HG02798 (cell line): ENCODE measurements at regions not wholly inside any gene's neighbourhood (a gene's known extent, or its start where the extent isn't known, plus 50 kb on each side); places are given as distances from the start of the nearest gene placed in this dataset.

Source experiments
- ATAC-seq: cut with Tn5 transposase; IDR thresholded peaks from one replicate; pipeline ENCODE4 v1.9.1; 2021; ENCODE audit warnings: mild to moderate bottlenecking; ENCODE audit not compliant: unreplicated experiment, poor library complexity

DNA sequence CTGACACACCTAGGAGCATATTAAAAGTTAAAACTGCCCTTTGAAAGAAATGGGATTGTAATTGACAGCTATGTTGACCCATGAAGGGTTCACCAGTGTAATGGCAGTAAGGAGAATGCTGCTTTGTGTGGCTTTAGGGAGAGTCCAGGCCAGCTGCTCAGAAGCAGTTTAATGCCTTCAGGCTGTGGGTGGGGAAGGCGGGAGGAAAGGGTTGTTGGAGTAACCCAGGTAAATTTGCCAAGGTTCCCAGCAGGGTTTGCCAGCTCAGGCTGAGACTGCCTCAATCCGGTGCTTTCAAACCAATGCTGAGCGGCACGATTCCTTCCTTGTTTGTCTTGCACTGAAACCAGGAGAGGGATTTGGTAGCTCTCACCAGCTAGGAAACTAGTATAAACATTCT is 637.2 kb downstream of the INHBA start:
- ATAC-seq: no peak

DNA sequence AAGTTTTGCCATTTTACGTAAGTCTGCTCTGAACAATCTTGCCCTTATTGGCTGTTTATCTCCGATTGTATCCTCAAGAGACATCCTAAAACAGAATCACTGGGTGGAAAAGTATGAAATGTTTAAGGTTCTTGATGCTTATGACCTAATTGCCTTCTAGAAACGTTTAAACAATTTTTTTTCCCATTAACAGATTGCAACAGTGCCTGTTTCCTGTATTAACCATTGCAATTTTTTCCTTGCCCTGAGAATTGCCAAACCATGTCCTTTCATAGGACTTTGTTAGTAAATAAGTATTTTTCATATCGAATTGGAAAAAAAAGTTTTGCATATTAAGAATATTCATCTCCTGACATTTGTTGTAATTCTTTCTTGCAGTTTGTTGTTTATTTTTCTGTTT is 639.8 kb downstream of the INHBA start:
- no peak for ATAC-seq

DNA sequence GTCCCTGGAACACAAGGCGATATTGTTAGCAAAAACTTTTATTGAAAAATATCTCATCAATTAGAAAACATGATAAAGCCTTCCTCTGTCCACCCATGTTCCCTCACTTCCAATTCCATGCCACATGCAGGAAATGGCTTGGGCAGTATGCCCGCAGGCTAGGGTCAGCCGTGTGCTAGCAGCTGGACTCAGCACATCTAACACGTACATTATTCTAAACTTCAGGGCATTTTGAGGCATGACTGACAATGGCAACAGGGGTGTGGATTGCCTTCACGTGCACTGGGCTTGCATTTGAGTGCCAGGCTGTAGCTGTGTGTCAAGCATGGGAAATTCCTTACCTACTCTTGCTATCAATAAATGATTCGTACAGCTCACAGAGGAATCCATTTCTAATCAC is 642.1 kb downstream of the INHBA start:
- no peak for ATAC-seq

GRCh38 chr7:41059796-41060195 is 643.1 kb downstream of the INHBA start:
- no peak for ATAC-seq

DNA sequence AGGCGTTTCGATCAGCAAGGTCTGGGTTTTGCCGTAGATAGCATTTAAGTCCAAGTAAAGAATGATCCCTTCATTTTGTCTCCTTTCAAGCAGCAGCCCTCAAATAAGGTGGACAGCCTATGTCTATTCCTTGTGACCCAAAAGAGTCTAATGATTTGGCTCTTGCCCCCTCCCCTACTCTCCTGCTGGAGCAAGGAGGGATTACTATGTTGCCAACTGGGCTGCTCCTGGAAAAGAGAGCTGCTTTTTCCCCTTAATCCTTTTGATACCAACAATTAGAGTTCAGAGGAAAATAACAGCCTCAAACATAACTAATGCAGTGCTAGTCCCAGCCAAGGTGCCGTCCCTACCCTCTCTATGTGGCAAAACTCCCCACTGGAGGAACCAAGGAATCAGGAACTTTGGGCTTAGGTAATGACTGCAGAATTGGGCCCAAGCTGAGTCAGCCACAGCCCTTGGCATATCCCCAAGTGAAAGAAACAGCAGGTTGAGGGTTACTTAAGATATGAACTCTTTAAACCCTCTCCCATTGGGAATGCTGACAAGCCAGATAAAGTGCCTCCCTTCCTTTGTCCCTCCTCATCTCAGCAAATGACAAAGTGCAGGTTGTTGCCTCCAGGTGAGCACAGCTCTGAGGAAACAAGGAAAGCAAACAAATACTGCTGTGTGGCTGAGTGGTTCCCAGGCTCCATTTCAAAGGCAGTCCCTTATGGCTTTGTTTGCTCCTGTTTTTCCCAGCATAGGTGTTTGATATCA is 643.7 kb downstream of the INHBA start:
- no peak for ATAC-seq

- ATAC-seq: no peak
These were observed 647.8 kb downstream of the INHBA start for GRCh38 chr7:41054960-41055661.

GRCh38 chr7:41053820-41054219 is 649.1 kb downstream of the INHBA start:
- no peak for ATAC-seq

- ATAC-seq: no peak
These were observed 650.2 kb downstream of the INHBA start for GRCh38 chr7:41052736-41053135.

DNA sequence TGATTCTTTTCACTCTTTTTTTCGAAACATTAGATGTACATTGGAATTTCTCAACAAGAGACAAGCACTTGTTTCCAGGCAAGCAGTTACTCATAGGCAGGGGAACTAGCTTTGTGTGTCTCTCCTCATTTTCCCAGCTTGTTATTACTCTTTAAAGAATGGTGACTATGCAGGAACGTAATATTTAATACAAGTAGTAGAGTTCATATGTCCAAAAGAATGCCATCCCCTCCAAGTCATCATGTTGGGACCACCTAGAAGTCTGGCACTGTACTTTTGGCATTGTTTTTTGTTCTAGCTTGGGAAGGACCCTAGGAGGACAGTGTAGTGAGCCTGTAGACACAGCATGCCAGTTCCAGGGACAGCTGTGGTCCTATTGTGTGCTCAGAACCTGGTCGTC is 650.7 kb downstream of the INHBA start:
- no peak for ATAC-seq

- ATAC-seq: no peak
These were observed 651.4 kb downstream of the INHBA start for GRCh38 chr7:41051535-41051934.

DNA sequence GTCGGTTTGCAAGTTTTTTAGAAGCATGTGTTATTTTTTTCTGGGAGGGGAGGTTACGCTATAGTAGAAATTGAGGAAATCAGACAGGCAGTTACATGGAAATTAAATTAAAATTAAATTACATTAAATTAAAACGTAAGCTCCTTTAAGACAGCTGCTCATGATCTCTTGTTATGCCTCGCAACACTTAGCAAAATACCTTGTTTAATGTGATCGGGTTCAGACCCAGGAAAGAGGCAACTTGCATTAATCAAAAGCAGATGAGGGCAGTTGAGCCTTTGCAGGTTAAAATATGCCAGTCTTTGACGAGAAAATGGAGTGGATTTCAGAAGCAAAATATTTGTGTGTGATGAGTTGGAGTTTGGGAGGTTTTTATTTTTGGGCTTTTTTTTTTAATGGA is 651.8 kb downstream of the INHBA start:
- no peak for ATAC-seq

DNA sequence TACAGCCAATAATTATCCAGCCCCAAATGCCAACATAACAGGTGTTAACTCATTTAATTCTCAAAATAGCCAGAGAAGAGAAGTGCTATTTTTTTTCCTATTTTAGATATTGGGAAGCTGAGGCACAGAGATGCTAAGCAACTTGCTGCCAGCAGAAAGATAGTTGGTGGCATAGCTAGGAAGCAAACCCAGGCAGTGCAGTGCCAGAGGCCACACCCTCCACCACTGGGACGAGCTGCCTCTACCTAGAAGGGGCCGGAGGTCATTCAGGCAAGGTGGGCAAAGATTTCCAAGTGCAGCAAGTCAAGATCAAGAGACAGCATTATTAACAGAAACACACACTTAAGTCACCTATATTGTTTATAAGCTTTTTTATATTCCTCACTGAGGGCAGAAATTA is 654.1 kb downstream of the INHBA start:
- no peak for ATAC-seq

GRCh38 chr7:41047789-41048191 is 655.1 kb downstream of the INHBA start:
- no peak for ATAC-seq

- no peak for ATAC-seq
These were observed 655.7 kb downstream of the INHBA start for GRCh38 chr7:41047211-41047610.

GRCh38 chr7:41046776-41047175 is 656.1 kb downstream of the INHBA start:
- ATAC-seq: no peak

- ATAC-seq: no peak
These were observed 656.6 kb downstream of the INHBA start for GRCh38 chr7:41046221-41046761.

DNA sequence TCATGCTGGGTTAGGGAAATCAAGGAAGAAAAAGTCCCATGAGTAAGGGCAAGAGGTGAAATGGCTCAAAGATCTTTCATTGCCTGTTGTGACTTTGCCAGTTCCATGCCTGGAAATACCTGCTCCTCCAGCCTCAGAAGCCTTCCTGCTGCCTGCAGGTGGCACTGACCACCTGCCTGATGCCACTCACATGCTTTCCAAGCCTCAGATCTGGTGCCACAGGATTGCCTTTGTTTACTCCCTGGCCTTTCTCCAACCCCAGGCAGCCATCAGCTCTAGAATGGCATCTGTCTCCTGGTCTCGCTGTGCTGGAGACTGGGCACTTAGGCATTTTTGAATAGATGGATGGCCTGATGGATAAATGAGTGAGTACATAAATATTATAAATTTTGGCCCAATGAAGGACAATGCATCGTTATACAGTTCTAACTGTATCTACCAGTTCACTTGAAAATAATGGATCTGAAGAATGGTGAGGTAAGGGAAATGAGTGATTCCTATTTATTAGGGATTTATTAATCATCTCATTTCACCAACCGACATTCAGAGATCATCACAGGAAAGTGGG is 657.2 kb downstream of the INHBA start:
- no peak for ATAC-seq

- ATAC-seq: no peak
These were observed 662.9 kb downstream of the INHBA start for GRCh38 chr7:41039981-41040380.

DNA sequence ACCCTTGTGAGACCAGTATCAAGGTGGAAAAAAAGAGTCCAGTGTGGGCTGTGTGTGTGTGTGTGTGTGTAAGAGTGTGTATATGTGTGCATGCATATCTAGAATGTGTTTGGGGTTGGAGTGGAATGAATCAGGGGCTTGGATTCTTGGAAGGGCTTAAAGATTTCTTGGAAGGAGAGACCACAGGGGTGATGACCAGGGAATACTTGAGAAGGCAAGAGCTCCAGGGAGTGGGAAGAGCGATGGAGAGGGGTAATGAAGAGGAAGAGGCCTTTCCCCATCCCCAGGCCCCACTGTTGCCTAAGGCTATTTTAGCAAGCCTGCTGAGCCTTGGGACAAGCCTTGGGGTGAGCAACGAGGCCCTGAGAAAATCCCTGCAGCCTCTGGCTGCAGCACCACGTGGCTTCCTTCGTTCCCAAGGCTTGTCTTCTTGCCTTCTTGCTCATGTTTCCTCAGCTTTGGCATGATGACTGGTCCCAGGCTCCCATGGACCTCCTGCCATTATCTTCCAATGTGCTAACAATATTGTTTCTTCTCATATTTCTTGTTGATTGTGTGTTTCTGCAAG is 663.4 kb downstream of the INHBA start:
- no peak for ATAC-seq

GRCh38 chr7:41038211-41038610 is 664.7 kb downstream of the INHBA start:
- ATAC-seq: no peak

- no peak for ATAC-seq
These were observed 665.2 kb downstream of the INHBA start for GRCh38 chr7:41037691-41038090.
